GM12874 (cell line): ENCODE measurements at regions not wholly inside any gene's neighbourhood (a gene's known extent, or its start where the extent isn't known, plus 50 kb on each side); places are given as distances from the start of the nearest gene placed in this dataset.

Experiments
- CTCF ChIP-seq: IDR thresholded peaks from 2 replicates; pipeline ENCODE4 v1.5.1; 2011; ENCODE audit warnings: low read depth, mild to moderate bottlenecking, control low read depth, low read length, moderate library complexity; ENCODE audit not compliant: insufficient read depth

GRCh38 chr4:126851391-126851790 is 781.4 kb upstream of the INTU start:
- no peak for TF ChIP-seq CTCF

- TF ChIP-seq CTCF, result no peak
Measured at GRCh38 chr4:126853715-126854114, 779.0 kb upstream of the INTU start.

GRCh38 chr4:126856906-126857305 is 775.9 kb upstream of the INTU start:
- no peak for TF ChIP-seq CTCF

GRCh38 chr4:126859314-126859713 is 773.4 kb upstream of the INTU start:
- TF ChIP-seq CTCF, result no peak

- no peak for TF ChIP-seq CTCF
Measured at GRCh38 chr4:126859872-126860271, 772.9 kb upstream of the INTU start.

- TF ChIP-seq CTCF, result no peak
Measured at GRCh38 chr4:126860308-126860707, 772.4 kb upstream of the INTU start.

- TF ChIP-seq CTCF, result no peak
Measured at GRCh38 chr4:126869967-126870366, 762.8 kb upstream of the INTU start.

GRCh38 chr4:126871810-126872209 is 760.9 kb upstream of the INTU start:
- TF ChIP-seq CTCF, result no peak
